Adrenal gland (tissue), 5 donors: ENCODE measurements at regions not wholly inside any gene's neighbourhood (a gene's known extent, or its start where the extent isn't known, plus 50 kb on each side); places are given as distances from the start of the nearest gene placed in this dataset.

ENCODE experiments used
- POLR2A ChIP-seq, 2 donors: fragments of 450-650 bp; IDR thresholded peaks; one replicate each; pipeline ENCODE4 v1.6.1; 2017; ENCODE audit warnings: antibody characterized with exemption in 2 of 2, mild to moderate bottlenecking in 2 of 2, moderate library complexity in 1 of 2
- TF ChIP-seq, protein P1 (sequence below), 6 experiments: fragments of 450-650 bp in 4 of 6; fragments of 200-600 bp in 2 of 6; sonication (generic) in 1 of 6; IDR thresholded peaks; 1 replicate in 5 of 6; 2 replicates in 1 of 6; pipeline versions ENCODE4 v1.5.1 to v1.8.0; 2016 to 2021; ENCODE audit warnings: antibody characterized with exemption in 6 of 6, mild to moderate bottlenecking in 2 of 6, moderate library complexity in 1 of 6
- donor health status: DM: no; HTN: no; CAD: no.

DNA sequence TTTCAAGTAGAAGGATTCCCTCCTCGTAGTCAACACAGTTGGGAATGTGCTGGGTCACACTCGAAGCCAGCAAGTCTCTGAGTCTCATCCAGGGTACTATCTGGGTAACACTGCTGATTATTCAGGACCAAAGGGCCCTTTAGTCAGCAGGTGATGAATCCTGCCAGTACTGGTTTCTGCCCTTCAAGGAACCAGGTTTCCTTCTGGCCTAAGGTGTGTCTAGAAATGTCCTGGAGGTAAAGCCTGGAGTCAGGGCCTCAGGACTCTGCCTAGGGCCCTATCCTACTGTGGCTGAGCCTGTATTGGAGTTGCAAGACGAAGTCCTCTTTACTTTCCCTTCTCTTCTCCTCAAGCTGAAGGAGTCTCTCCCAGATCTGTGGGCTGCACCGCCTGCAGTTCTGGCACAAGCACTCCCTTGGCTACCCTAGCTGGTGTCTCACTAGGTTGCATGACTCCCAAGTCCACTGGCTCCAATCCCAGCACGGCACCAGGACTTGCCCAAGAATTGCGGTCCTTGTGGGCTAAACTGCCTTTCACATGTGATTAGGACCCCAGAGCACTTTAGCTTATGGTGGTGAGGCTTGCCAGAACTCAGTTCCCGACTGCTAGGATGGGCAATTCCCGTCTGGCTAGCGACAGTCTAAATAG lies 193.7 kb upstream of the PDE3A start:
- no peak for TF ChIP-seq POLR2A (IDR thresholded peaks at IDR 0.05)
- TF ChIP-seq, protein P1, sequence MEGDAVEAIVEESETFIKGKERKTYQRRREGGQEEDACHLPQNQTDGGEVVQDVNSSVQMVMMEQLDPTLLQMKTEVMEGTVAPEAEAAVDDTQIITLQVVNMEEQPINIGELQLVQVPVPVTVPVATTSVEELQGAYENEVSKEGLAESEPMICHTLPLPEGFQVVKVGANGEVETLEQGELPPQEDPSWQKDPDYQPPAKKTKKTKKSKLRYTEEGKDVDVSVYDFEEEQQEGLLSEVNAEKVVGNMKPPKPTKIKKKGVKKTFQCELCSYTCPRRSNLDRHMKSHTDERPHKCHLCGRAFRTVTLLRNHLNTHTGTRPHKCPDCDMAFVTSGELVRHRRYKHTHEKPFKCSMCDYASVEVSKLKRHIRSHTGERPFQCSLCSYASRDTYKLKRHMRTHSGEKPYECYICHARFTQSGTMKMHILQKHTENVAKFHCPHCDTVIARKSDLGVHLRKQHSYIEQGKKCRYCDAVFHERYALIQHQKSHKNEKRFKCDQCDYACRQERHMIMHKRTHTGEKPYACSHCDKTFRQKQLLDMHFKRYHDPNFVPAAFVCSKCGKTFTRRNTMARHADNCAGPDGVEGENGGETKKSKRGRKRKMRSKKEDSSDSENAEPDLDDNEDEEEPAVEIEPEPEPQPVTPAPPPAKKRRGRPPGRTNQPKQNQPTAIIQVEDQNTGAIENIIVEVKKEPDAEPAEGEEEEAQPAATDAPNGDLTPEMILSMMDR (IDR thresholded peaks at IDR 0.05), result no peak
